ENCODE measurements at regions not wholly inside any gene's neighbourhood (a gene's known extent, or its start where the extent isn't known, plus 50 kb on each side); places are given as distances from the start of the nearest gene placed in this dataset.

- no peaks in the 10 kb centered on the region for H3K9me2 ChIP-seq (replicated peaks; ENCODE audit: control insufficient read depth, low read length)
- no peaks in the 10 kb centered on the region for H3K79me2 ChIP-seq (ENCODE audit: control insufficient read depth, low read length)
- H3K27ac ChIP-seq (ENCODE audit: low read depth, low read length), result no peak overlapping the region
- TF ChIP-seq CTCF (IDR thresholded peaks at IDR 0.05; ENCODE audit: low read depth, low read length, poor library complexity, severe bottlenecking) (no peak), EZH2phosphoT487 (IDR thresholded peaks at IDR 0.05; ENCODE audit: borderline replicate concordance, low read length) (no peak)
- H3K9me3 ChIP-seq (ENCODE audit: control insufficient read depth, insufficient read depth, low read length), result no peaks in the 10 kb centered on the region
- no peak overlapping the region for H3K4me3 ChIP-seq (ENCODE audit: low read length)
- no peaks in the 10 kb centered on the region for H3K4me1 ChIP-seq (ENCODE audit: control insufficient read depth, low read length)
- no peak overlapping the region for H3K4me2 ChIP-seq (ENCODE audit: low read length)
- no peaks in the 10 kb centered on the region for H3K27me3 ChIP-seq (ENCODE audit: control insufficient read depth, low read length)
- H3F3A ChIP-seq (ENCODE audit: control insufficient read depth, insufficient read depth), result no peaks in the 10 kb centered on the region
- H3K36me3 ChIP-seq (ENCODE audit: control insufficient read depth, low read length), result no peaks in the 10 kb centered on the region
- H4K20me1 ChIP-seq (ENCODE audit: control insufficient read depth, insufficient read depth, low read depth, low read length), result no peaks in the 10 kb centered on the region
Measured at GRCh38 chr9:26262421-26263107, 584.3 kb upstream of the TUSC1 start.

- Histone ChIP-seq H3K79me2 (ENCODE audit: control insufficient read depth, low read length) (no peaks in the 10 kb centered on the region), H4K20me1 (ENCODE audit: control insufficient read depth, insufficient read depth, low read depth, low read length) (no peaks in the 10 kb centered on the region), H3K4me3 (ENCODE audit: low read length) (no peak overlapping the region), H3K4me2 (ENCODE audit: low read length) (no peak overlapping the region), H3F3A (ENCODE audit: control insufficient read depth, insufficient read depth) (no peaks in the 10 kb centered on the region), H3K9me3 (ENCODE audit: control insufficient read depth, insufficient read depth, low read length) (no peaks in the 10 kb centered on the region), H3K4me1 (ENCODE audit: control insufficient read depth, low read length) (no peaks in the 10 kb centered on the region), H3K9me2 (replicated peaks; ENCODE audit: control insufficient read depth, low read length) (no peaks in the 10 kb centered on the region), H3K36me3 (ENCODE audit: control insufficient read depth, low read length) (no peaks in the 10 kb centered on the region), H3K27me3 (ENCODE audit: control insufficient read depth, low read length) (no peaks in the 10 kb centered on the region), H3K27ac (ENCODE audit: low read depth, low read length) (no peak overlapping the region)
- no peak for TF ChIP-seq EZH2phosphoT487 (IDR thresholded peaks at IDR 0.05; ENCODE audit: borderline replicate concordance, low read length)
- TF ChIP-seq CTCF (IDR thresholded peaks at IDR 0.05; ENCODE audit: low read depth, low read length, poor library complexity, severe bottlenecking), result no peak
Measured at GRCh38 chr9:26261503-26262330, 583.5 kb upstream of the TUSC1 start.

GRCh38 chr9:26260238-26260637 lies 582.0 kb upstream of the TUSC1 start:
- Histone ChIP-seq H3K9me3 (ENCODE audit: control insufficient read depth, insufficient read depth, low read length) (no peaks in the 10 kb centered on the region), H3K4me1 (ENCODE audit: control insufficient read depth, low read length) (no peaks in the 10 kb centered on the region), H3F3A (ENCODE audit: control insufficient read depth, insufficient read depth) (no peaks in the 10 kb centered on the region), H3K27ac (ENCODE audit: low read depth, low read length) (no peak overlapping the region), H3K27me3 (ENCODE audit: control insufficient read depth, low read length) (no peaks in the 10 kb centered on the region), H3K4me2 (ENCODE audit: low read length) (no peak overlapping the region), H4K20me1 (ENCODE audit: control insufficient read depth, insufficient read depth, low read depth, low read length) (no peaks in the 10 kb centered on the region), H3K9me2 (replicated peaks; ENCODE audit: control insufficient read depth, low read length) (no peaks in the 10 kb centered on the region), H3K36me3 (ENCODE audit: control insufficient read depth, low read length) (no peaks in the 10 kb centered on the region), H3K79me2 (ENCODE audit: control insufficient read depth, low read length) (no peaks in the 10 kb centered on the region), H3K4me3 (ENCODE audit: low read length) (no peak overlapping the region)
- TF ChIP-seq CTCF (IDR thresholded peaks at IDR 0.05; ENCODE audit: low read depth, low read length, poor library complexity, severe bottlenecking), result no peak
- no peak for TF ChIP-seq EZH2phosphoT487 (IDR thresholded peaks at IDR 0.05; ENCODE audit: borderline replicate concordance, low read length)
